NCI-H2029 (cell line): ENCODE measurements at regions not wholly inside any gene's neighbourhood (a gene's known extent, or its start where the extent isn't known, plus 50 kb on each side); places are given as distances from the start of the nearest gene placed in this dataset.
"Not testable (repeated sequence)": the region's sequence is repeated elsewhere in the genome, so short reads cannot be mapped to it uniquely, and the experiment has no call there.

Experiments used
- DNase-seq: peaks from one replicate; lab custom pipeline; 2025; lab: John Stamatoyannopoulos, UW

DNA sequence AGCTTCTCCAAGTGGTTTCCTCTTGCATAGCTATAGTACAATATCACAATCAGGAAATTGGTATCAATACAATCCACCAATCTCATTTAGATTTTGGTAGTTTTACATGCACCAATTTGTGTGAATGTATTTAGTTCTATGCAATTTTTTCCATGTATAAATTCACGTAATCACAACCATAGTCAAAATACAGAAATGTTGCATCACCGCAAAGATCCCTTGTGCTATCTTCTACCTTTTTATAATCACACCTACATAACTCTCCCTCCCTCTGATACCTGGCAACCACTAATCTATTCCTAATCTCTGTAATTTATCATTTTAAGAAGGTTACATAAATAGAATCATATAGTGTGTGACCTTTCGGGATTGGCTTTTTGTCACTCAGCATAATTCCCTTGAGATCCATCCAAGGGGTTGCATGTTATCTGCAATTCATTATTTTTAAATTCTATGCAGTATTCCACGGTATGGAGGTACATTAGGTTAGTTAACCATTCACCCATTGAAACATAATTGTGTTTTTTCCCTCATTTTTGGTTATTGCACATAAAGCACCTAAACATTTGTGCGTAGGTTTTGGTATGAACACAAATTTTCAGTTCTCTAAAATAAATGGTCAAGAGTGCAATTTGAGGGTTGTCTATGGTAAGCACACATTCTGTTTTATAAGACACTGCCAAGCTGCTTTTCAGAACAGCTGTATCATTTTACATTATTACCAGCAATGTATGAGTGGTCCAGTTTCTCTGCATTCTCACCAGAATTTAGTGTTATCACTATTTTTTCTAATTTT lies 95.1 kb upstream of the SLC22A23 start:
- DNase-seq: no peak

DNA sequence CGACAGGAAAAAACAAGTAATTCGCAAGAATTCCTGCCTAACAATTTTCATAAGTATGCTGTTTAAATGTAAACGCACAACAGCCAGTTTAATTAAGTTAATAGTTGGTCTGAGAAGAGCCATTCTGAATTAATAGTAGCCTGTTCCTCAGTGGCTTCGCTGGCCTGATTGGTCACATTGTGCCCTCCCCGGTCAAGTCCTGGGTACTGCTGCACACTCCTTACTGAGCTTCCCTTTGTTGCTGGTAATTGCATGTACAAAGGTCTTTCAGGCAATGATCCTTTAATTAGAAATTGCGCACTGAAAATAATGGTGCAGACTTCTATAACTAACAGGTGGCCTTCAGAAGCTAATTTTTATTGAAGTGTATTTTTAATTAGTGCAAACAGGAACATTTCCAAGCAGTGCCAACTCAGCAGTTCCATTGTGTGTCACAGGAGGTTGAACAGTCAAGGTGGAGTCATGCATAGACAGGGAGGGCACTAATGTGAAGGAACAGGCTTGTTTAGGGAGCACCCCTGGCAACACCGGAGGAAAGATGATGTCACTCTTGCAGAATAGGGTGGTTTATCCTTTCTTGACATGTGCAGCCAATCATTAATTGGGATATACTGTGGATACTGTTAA lies 92.6 kb upstream of the SLC22A23 start:
- peak; percentile 35 for DNase-seq

DNA sequence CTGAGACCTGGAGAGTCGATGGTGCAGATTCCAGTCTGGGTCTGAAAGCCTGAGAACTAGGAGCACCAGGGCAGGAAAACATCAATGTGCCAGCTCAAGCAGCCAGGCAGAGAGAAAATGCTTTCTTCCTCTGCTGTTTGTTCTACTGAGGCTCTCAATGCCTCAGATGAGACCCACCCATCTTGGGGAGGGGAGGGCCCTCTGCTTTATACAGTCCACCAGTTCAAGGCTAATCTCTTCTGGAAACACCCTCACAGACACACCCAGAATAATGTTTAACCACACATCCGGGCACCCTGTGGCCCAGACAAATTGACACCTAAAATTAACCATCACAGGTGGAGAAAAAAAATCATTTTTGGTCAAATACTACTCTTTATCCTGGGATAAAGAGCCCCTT lies 89.3 kb upstream of the SLC22A23 start:
- DNase-seq: no peak

DNA sequence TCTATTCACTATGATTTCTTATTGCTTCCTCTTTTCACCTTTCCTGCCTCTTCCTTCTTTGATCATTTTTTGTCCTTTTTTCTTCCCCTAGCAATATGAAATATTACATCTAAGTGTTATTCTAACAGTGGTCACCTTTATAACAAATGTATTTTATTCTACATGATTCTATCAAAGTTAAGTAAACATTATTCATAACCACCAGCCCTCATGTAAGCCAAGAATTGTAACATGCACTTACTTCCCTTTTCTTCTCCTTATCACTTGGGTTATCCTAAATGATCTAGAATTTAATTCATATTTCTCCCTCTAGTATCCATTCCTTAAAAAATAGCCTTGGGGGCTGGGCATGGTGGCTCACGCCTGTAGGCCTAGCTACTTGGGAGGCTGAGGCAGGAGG lies 88.3 kb upstream of the SLC22A23 start:
- DNase-seq: no peak

DNA sequence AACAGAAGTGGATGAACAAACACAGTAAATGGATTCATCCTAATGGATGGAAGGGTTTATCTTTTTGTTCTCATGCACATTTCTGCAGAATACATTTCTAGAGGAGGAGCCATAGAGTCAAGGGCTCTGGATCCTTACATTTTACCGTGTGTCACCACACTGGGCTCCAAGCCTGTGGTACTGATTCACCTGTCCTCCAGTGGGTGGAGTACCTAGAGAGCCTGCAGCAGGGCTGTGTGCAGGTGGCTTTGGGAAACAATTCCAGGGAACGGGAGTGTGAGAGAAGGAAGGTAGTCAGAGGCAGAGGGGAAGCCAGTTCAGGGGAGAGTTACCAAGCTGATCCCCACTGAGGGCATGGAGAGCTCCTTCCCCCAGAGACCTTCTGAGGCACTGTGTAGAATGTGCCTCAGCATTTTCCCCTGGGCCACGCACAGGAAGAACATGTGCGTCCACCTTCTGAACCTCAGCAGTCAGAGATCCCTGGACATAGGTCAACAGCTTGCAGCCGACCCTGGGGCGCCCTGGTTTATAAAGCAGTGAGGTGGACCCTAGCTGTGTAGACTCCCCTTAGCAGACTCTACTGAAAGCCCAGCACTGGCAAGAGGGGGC lies 85.3 kb upstream of the SLC22A23 start:
- peak; percentile 100 for DNase-seq

DNA sequence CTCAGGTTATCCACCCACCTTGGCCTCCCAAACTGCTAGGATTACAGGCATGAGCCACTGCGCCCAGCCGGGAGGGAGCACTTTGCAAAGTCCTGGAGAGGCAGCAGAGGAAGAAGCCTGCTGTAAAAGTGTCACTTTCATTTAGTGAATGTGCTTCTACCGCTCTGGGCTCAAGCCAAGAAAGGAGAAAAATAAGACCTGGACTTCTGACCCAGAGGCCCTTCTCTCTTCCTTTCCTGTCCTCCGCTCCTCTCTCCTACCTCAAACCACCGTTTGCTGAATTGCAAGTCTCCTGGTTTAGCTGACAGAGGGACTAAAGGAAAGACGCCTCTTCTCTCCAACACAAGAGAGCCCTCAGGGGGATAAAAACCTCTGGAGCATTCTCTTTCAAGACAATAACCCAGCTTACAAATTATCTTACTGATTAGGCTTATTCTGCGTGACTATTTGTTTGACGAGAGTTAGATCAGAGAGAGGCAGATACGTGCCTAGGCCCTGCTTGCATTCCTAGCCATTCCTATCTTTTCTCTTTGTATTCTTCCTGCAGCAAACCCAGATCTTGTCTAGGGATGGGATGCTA lies 84.2 kb upstream of the SLC22A23 start:
- peak; percentile 84 for DNase-seq

DNA sequence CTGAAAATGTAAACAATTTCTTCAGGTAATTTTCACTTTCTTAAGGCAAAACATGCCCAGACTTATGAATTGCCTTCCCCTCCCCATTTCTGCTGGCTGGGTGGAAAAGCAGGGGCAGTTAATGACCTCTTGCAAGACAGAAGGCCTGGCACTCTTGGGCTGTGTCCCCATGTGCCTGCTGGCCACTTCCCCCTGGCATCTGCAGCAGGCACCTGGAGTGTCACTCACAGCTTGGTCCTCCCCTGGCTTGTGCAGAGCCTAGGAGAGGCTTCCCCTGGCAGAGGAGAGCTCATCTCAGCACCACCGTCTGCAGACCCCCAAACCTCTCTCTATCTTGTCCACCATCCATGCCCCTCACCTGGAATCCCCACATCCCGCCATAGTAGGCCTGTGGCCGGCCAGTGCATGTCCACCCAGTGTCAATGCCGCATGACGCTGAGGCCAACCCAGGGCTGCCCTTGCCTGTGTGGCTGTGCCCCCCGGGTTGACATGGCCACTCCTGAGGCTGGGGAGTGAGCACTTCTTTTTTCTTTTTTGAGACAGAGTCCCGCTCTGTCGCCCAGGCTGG lies 83.5 kb upstream of the SLC22A23 start:
- DNase-seq: peak; percentile 35

DNA sequence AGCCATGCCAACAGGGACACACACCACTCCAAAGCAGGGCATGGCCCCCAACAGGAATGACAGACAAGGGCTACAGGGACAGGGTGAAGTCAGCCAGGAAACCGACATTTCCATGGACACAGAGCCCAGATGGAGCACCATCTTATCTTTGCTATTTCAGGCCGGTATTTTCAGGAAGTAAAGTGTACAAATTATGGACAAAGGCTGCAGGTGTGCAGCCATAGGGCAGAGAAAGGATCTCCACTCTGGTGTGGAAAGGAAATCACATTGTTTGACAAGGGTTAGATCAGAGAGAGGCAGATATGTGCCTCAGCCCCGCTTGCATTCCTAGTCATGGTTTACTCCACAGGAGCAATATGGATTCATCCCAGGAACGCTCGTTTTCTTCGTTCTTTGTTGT lies 81.7 kb upstream of the SLC22A23 start:
- DNase-seq: peak; percentile 65

DNA sequence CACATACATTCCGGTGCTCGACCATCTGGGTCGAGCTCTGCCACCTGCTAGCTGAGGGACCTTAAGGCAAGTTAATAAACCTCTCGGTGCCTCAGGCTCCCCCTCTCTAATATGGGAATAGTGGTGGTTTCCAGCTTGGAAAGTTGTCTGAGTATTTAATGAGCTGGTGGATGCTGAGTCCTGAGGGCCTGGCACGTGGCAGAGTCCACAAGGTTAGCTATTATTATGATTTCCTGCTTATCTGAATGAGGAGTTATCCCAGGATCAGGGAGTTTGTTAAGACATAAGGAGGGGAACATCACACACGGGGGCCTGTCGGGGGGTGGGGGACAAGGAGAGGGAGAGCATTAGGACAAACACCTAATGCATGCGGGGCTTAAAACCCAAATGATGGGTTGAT lies 80.1 kb upstream of the SLC22A23 start:
- DNase-seq: no peak

DNA sequence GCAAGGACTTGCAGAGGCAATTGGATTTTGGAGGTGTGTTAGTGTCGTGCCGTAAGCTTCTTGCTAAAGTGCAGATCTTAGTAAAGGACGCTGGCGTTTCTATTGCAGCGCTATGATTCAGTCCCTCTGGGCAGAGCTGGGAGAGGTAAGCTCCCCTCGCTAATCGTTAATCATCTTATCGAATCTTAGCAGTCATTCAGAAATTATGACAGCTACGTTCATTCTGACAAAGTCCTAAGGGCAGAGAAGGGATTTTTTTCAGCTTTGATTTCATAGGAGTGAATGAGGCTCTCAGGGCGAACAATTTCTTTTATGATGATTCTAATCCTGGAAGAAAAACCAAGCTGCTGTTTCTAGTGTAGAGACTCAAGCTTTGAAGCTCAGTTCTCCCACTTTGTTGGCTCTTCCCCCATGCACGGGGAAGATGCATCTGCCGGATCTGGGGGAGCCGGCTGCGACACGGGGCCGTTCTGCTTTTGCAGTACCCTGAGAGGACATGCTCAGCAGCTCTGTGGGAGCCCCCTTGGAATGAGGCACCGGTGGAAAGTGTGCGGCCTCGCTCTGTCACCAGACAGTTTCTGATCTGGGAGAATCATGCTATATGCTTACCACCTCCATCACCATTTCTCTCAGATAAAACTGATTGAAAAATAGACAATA lies 79.1 kb upstream of the SLC22A23 start:
- no peak for DNase-seq

DNA sequence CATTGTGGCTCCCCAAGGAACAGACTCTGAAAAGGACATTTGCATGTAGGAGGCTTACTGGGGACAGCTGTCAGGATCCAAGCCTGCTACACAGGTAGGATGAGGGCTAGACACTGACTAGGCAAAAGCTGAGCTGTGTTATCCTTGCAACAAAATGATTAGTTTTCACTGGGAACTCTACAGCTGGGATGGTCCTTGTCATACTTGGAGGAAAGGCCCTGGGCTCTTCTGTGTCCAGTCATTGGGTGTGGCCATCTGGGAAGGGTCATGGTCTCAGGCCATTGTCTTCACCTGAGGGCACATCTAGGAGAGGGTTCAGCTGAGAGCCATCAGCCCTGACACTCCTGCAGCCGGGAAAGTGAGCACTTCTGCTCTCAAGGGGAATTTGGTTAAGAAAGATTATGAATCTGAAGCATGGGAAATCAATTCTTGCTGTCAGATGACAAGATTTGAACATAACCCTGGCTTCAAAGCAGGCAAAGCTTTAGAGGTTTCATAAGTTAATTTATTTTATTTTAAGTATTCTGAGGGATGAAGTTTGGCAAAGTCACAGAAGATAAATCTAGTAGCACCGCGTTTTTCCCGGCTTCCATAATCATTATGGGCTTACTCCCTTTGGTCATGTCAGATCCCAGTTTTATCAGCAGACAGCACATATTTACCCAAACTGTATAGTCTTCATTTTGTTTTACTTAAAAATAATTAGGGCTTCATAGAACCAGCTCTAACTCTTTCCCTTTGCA lies 78.4 kb upstream of the SLC22A23 start:
- DNase-seq: no peak

DNA sequence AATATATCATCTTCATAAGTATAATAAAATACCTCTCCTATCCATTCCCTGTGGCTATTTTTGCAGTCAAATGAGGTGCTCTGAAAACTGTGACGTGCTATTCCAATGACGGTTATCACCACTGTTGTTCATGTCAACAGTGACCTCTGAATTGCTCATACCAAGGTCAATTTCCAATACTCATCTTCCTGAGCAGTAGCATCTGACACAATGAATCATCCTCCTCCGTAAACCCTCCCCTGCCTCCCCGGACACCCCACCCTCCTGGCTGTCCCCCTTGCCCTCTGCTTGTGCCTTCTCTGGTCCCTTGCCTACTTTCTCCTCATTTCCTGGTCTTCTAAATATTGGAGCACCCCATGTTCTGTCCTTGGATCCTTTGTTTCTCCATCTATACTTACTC lies 77.7 kb upstream of the SLC22A23 start:
- no peak for DNase-seq

DNA sequence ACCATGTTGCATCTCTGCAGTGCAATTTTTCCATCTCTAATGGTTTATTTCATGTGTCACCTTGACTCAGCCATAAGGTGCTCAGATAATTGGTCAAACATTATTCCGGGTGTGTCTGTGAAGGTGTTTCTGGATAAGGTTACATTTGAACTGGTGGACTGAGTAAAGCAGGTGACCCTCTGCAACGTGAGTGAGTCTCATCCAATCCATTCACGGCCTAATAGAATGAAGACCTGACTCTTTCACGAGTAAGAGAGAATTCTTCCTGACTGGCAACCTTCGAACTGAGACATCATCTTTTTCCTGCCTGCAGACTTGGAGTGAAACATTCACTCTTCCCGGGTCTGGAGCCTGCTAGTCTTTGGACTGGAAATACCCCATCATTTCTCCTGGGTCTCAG lies 77.1 kb upstream of the SLC22A23 start:
- no peak for DNase-seq

DNA sequence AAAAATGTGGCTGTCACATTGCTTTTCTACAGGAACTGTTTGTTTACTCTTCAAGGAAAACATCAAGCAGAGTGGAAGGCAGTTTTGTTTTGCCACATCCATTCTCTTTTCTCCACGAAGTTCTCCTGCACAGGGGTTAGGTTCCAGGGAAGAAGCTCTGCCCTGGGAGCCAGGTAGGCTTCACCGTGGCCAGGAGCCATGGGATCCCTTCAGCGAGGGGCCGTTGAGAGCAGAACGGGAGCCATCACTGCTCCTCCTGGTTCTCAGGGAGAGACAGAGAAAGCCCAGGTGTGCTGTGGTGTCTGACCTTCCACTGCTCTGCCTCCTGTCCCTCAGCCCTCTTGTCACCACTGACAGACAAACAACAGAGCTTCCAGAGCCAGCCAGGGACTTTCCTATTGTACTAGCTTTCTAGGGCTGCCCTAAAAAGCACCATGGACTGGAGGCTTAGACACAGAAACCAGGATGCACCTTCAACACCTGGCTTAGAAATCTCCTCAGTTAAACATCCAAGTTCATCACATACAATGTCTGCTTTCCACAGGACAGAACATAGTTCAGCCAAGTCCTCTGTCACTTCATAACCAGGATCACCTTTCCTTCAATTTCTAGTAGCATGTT lies 75.6 kb upstream of the SLC22A23 start:
- no peak for DNase-seq

DNA sequence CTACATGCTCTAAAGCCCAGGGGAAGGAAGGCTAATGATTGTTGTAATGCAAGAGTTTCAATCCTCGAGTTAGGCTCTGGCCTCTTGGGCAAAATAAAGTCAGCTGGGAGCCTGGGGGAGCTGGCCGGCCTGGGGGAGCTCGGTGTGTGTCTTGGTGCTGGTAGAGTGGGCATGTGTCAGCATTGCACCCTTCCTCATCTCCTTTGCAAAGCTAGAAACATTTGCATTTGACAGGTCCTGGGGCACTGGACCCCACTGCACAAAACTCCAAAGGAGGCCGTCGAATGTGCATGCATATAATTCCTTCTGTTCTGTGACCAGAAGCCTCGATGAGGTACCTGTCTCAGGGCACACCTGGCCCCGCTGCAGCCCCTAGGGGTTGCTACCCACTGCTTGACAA lies 74.6 kb upstream of the SLC22A23 start:
- DNase-seq: no peak

DNA sequence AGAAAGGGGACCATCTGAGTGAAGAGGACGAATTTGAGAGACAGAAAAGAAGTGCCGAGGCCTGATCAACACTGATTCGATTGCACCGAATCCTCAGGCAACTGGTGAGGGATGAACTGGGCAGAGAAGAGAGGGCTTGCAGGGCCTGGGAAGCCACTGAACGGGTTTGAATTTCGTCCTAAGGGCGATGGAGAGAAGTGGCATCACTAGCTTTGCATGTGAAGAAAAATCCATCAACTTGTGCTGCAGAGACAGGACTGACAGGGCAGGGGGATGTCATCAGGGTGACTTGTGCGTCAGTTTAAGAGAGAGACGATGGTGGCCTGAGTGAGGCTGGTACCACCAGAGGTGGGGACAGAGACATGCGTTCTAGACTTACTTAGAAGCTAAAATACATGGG lies 73.7 kb upstream of the SLC22A23 start:
- no peak for DNase-seq

DNA sequence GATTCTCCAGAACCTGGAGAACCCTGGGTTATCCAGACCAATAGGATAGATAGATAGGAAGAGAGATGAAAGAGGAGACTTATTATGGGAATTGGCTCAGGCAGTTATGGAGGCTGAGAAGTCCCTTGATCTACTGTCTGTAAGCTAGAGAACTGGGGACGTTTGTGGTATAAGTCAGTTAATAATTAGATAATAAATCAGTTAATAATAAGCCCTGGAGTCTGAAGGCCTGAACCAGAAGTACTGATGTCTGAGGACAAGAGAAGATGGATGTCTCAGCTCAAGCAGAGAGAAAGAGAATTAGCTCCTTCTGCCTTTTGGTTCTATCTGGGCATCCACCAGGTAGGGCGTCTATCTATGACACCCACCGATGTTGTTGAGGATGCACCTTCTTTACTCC lies 72.9 kb upstream of the SLC22A23 start:
- no peak for DNase-seq

DNA sequence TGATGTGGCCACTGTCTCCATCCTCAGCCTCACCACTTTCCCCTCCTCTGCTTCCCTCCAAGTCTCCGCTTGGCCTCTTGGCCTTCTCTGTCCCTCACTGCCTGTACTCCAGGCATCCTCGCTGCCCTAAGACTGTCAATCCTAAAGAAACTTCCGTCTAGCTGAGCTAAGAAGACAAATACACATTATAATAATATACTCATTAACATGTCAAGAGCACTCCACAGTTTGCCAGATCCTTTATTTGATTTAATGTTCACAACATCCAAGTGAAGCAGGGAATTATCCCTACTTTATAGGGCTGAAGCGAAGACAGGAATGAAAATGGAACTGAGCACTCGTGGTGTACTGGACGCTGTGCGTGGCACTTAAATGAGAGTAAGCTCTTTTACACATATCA lies 72.4 kb upstream of the SLC22A23 start:
- DNase-seq: no peak

DNA sequence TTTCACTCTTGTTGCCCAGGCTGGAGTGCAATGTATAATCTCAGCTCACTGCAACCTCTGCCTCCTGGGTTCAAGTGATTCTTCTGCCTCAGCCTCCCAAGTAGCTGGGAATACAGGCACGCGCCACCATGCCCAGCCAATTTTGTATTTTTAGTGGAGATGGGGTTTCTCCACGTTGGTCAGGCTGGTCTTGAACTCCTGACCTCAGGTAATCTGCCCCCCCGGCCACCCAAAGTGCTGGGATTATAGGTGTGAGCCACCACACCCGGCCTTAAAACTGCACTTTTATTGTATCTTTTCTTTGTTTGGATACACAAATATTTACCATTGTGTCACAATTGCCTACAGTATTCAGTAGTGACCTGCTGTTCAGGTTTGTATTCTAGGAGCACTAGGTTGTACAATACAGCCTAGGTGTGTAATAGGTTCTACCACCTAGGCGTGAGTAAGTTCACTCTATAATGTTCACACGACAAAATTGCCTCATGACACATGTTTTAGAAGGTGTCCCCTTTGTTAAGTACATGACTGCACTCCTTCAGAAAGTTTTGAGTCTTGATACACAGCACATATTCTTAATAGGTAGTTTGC lies 71.3 kb upstream of the SLC22A23 start:
- DNase-seq: not testable (repeated sequence)

DNA sequence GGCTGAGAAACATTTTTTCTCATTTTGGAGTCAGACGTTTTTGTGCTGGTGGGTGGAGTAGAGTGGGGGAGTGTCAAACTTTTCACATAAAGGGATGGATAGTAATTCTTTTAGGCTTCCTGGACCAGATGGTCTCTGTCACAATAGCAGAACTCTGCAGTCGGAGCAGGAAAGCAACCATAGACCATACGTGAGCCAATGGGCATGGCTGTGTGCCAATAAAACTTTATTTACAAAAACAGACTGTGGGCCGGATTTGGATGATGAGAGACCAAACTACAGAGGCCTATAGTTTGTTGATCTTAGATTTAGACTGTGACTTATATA lies 70.8 kb upstream of the SLC22A23 start:
- DNase-seq: no peak
